ENCODE measurements at regions not wholly inside any gene's neighbourhood (a gene's known extent, or its start where the extent isn't known, plus 50 kb on each side); places are given as distances from the start of the nearest gene placed in this dataset.
"Not testable (repeated sequence)": the region's sequence is repeated elsewhere in the genome, so short reads cannot be mapped to it uniquely, and the experiment has no call there.

DNA sequence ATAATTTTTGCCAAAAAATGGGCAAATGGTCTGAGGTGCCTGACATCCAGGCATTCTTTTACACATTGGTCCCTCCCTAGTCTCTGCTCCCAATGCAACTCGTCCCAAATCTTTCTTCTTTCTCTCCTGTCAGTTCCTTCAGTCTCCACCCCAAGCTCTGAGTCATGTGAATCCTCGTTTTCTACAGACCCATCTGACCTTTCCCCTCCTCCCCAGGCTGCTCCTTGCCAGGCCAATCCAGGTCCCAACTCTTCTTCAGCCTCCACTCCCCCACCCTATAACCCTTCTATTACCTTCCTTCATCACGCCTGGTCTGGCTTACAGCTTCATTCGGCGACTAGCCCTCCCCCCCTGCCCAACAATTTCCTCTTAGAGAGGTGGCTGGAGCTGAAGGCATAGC is 55.3 kb downstream of the BBS10 start:
- FAIRE-seq; DNase-seq (ENCODE audit: low spot score): not testable (repeated sequence)

DNA sequence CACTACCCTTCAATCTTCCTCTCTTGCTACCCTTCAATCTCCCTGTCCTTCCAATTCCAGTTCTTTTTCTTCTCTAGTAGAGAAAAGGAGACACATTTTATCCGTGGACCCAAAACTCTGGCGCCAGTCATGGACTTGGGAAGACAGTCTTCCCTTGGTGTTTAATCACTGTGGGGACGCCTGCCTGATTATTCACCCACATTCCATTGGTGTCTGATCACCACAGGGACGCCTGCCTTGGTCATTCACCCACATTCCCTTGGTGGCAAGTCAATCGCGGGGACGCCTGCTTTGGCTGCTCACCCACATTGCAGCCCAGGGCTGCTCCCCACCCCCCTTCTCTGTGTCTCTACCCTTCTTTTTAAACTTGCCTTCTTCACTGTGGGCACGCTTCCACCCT is 55.9 kb downstream of the BBS10 start:
- not testable (repeated sequence) for FAIRE-seq

DNA sequence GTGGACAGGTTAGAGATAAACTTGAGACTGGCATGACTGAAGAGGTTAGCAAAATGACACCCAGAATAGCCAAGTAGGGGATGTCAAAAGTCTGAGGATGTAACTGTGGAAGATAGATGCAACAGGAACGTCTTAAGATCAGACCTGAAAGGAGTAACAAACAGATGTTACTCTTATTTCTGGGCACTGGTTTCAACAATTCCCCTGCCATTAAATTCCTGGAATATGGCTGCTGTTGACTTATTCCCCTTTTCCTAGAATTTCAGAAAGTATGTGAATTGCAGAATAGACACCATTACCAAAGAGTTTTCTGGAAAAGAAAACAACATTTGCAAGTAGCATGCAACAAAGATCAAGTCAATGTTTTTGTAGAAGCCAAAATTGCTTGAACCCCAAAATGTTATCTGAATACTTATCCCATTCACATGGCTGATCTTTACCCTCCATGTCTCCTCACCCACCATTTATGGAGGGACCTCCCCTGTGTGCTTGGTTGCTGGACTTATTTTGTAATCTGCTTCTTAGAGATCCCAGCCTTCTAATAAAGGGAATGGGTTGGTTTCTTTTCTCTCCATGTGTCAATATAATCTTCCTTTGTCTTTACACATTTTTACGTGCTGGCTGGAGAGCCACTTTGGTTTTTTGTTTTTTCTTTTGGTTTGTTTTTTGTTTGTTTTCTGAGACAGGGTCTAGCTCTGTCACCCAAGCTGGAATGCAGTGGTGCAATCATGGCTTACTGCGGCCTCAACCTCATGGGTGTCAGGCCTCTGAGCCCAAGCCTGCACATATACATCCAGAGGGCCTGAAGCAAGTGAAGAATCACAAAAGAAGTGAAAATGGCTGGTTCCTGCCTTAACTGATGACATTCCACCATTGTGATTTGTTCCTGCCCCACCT is 57.0 kb downstream of the BBS10 start:
- DNase-seq (ENCODE audit: low spot score) = no peak
- no peak for FAIRE-seq

More for the DNA sequence above, 55.9 kb downstream of the BBS10 start:
- DNase-seq (ENCODE audit: low spot score) = not testable (repeated sequence)

DNA sequence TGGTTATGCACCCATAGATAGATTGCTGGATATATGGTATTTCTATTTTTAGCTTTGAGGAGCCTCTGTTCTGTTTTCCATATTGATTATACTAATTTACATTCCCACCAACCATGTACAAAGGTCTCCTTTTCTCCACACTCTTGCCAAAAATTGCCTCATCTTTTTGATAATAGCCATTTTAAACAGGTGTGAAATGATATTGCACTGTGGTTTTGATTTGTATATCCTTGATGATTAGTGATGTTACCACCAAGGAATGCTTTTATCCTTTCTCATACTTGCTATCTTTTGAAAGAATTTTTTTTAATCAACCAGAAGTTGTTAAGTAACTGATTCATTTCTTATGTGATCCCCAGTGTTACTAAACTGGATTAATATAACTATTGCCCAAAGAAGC is 60.0 kb downstream of the BBS10 start:
- no peak for FAIRE-seq
- DNase-seq (ENCODE audit: low spot score) = no peak

DNA sequence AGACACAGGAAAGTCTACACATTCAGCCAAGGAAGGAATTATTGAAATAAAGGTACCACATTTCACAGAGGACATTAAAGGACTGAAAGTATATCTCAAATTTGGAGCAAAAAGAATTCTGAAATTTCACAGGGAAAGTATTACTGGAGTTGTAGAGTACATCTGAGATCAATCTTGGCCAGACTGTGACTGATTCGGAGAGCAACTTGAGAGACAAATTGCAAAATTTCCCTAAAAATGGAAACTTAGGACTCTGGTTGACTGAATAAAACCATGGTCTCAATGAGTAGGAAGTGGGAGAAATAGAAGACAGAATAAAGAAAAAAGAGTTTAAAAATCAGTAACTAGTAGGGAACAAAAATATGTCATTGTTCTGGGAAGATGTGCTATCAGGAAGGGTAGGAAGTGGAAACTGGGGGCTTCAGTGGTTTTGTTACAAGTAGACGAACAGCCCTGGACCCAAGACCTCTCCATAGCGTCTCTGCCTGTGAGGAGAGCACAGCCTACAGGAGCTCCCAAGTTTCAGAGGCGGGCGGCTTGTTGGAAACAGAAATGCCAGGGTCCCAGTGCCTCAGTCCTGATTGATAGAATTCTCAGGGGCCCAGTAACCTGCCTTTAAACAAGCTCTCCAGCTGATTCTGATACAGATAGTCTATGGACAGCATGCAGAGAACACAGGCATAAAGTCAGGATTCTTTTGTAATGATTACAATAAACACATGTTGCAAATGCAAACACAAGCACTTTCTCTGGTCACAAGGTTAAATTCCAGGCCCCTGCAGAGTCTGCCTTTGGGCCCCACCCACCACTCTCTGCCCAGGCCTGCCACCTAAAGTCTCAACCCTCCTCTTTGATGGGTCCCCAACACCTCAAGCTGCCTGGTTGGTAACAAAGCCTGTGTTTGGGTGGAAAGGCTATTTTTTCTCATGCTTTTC is 63.1 kb downstream of the BBS10 start:
- DNase-seq (ENCODE audit: low spot score) (no peak), FAIRE-seq (no peak)

DNA sequence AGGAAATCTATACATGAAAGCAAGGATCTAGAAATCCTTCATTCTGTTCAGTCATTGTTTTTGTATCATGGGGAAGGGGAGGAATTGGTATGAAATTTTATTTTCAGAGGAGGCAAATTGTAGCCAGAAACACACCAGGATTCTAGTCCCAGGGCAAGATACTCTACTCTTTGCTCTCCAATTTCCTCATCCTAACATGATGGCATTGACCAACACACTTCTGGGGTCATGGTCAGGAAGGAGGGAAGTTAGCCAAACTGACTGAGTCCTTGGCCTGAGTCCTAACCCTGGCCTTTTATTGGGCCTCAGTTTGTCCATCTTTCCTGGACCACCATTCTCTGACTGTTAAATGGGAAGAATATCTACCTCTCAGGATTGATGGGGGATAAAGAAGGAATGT is 65.5 kb downstream of the BBS10 start:
- no peak for FAIRE-seq
- DNase-seq (ENCODE audit: low spot score) = no peak

DNA sequence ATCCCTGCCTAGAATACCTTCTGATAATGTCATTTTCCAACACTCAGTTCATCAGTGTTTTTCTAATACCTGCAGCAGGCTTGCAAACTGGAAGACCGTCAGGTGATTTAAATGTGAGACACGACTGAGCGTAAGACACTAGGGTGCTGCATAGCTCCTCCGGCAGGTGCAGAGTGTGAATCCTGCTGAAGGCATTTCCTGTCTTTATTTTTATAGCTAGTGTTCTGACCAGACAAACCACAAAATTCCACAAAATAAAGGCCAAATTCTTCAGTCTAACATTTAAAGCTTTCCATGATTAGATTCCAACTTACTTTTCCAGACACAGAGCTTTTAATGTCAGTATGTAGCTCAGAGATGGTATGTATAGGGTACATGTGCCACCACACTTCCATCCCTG is 70.7 kb downstream of the BBS10 start:
- peak; percentile 61 for DNase-seq (ENCODE audit: low spot score)
- no peak for FAIRE-seq

DNA sequence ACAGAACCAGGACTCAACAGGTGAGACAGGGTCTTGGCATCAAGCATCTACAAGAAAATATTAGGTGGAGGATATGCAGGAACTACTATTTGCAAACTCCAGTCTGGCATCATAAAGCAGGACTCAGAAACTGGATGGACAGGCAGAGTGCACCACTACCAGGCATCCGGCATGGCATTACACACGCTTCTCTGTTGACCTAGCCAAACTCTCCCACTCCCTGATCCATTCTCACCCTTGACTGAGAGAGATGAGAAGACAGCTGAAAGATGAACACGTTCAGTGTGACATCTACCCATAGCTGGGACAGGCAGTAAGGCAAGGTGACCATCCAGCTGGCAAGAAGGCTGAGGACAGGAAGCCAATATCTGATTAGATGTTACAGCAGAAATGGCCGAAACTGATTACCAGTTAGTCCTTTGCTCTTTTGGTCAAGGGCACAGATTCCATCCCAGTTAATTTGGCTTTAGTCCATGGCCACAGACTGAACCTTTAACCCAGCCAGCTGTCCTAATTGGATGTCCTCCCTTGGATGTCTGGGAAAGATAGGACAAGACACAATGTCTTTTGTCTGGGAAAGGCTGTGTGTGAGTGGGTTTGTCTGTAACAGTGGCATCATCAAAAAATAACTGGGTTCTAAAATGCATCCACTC is 71.6 kb downstream of the BBS10 start:
- DNase-seq (ENCODE audit: low spot score) = peak; percentile 31
- FAIRE-seq = no peak

DNA sequence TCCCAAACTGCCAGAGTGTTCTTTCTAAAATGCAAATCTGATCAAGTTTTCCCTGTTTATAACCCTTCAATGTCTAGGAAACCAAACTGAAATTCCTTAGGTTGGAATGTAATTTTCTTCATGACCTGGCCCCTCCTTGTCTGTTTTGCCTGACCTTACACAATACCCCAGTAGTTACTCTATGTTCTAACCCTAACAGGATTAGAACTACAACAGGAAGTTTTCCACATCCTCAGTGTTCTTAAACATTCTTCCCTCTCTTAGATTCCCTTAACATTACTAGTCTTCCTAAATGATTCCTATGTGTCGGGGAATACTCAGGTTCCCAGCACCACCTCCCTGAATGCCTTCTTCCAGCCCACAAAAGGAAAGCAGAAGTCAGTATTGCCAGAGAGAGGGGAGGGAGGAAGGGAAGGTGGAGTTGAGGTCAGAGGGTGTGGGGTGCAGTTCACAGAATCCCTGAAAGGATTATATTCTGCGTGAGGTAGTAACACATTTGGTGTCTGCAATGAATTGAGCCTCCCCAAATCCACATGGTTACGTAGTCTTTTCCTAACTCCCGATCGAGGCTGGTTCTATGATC is 72.6 kb downstream of the BBS10 start:
- DNase-seq (ENCODE audit: low spot score) (no peak), FAIRE-seq (no peak)

DNA sequence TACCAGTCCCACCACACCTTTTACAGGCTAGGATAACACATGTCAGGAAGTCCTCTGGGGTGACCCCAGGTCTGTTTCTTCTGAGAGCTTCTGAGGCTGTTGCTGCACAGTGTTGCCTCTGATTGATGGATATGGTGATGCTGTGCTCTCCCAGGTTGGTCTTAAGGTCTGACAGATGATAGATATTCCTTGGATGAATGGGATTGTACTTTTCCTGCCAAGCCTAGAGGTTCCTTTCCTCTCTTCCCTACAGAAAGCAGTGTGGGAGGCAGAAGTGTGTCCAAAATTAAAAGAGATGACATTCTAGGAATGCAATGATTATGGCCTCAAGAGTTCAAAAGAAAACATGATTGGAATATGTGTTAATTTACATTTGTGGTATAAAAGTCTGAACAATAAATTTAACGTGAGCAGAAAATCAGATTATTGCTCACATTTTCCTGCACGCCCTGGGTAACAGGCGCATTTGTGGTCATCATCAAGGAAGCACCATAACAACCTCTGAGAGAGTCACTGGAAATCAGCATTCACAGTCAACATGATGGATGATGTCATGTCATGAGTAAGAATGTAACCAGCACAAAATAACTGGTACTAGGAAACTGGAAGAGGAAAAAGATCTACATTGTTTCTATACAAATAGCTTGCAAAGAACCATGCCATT is 73.7 kb downstream of the BBS10 start:
- FAIRE-seq = no peak
- DNase-seq (ENCODE audit: low spot score) = no peak

DNA sequence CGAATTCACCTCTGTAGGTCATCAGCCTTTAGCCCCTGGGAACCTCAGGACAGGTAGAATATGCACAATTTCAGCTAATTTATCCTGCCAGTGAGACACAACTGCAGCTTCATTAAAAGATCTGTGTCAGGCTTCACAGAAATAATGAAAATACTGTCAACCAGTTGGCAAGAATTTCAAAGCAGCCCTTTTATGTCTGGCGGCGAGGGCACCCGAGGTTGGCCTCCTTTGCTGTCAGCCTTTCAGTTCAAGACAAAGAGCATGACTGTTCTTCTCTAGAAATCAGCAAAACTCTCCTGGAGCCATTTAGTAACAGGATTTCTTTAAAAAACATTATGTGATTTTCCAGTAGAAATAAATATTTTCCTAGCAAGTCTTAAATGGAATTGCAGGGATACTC is 75.9 kb downstream of the BBS10 start:
- DNase-seq (ENCODE audit: low spot score) (no peak), FAIRE-seq (no peak)

DNA sequence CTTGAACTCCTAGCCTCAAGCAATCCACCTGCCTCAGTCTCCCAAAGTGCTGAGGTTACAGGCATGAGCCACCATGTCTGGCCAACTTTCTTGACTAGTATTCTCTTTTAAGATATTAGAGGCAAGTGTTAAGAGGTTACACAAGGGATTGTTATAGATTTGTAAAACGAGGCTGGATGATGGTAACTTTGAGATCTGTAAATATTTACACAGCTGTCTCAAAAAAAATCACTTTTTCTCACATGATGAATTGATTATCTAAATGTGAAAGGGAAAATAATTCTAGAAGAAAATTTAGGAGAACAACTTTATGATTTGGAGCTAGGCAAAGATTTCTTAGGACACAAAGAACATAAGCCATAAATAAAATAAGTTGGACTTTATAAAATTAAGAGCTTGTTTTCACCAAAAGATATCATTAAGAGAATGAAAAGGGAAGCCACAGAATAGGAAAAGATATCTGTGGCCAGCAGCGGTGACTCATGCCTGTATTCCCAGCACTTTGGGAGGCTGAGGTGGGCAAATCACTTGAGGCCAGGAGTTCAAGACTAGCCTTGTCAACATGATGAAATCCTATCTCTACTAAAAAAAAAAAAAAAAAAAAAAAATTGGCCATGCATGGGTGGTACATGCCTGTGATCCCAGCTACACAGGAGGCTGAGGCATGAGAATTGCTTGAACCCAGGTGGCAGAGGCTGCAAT is 77.4 kb downstream of the BBS10 start:
- FAIRE-seq = no peak

DNA sequence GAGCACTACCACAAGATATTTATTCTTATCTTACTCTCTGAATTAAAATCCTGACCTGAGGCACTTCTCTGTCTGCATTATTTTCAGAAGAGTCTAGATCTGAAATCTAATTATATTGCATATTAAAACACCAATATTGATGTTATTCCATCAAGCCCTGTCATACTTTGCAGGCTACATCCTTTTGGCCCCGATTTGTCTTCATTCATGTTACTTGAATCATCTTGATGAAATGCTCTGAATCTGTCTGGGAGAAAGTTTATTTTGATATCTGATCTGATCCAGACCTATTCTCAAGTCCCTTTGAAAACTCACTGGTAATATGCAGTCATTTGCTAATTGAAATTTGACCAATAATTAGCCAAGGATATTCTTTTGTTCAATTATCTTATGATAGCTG is 79.9 kb downstream of the BBS10 start:
- DNase-seq (ENCODE audit: low spot score) = no peak
- no peak for FAIRE-seq

More for the DNA sequence above, 77.4 kb downstream of the BBS10 start:
- no peak for DNase-seq (ENCODE audit: low spot score)

DNA sequence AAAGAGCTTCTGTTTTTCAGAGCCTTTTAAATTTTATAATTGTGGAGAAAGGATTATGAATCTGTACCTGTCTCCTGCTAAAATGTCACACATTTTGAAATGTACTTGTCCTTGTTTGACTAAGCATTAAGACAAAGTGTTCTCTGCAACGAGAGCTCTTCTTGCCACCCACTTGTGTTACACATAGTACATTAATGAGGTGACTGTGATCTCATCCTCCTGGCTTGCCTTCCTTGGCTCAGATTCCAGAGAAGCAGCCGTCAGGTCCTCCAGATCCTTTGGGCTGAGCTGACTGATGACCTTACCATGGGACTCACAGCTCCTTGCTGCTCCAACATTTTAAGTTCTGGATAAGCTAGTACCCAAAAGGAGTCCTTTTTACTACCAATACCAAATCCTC is 81.4 kb downstream of the BBS10 start:
- FAIRE-seq (no peak), DNase-seq (ENCODE audit: low spot score) (peak; percentile 61)

DNA sequence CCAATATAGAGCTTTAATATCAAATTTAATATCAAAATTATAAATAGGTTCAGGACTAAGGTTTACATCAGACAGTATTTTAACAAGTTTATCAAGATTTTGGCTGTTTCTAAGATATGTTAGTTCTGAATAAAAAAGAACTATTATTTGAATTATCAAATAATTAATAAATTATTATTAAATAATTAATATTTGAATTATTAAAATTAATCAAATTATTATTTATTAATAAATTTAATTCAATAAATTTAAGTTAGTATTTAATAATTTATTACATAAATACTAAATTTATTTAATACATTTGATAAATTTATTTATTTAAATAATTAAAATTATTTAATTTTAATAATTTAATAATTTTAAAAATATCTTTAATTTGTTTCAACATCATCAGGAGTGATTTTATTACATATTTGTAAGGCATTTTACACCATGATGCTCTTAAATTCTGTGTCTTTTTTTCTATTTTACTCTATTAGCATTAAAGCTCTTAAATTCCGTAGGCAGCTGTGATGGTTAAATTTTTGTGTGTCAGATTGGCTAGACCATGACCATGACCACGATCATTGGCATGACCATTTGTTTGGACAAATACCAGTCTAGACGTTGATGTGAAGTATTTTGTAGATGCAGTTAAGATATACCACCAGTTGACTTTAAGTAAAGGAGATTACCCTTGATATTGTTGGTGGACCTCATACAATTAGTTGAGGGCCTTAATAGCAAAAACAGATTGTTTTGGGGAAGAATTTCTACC is 82.6 kb downstream of the BBS10 start:
- FAIRE-seq (no peak), DNase-seq (ENCODE audit: low spot score) (no peak)

DNA sequence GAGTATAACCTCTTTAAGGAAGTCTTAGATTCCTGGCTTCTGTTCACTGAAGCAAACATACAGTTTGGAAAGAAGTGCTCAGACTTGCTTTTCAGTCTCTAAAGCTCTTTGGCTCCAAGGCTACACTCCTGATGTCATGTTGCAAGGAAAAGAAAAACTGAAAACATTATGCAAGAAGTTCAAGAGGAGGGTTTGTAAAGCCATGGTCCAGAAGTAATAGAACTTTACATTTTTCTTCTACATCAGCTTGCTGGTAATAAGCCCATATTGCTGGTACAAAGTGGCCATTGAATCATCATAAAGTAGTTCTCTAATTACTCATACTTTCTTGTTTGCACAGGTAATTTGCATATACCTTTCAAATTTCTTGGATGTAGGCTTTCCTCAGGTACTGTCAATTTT is 83.6 kb downstream of the BBS10 start:
- FAIRE-seq (no peak), DNase-seq (ENCODE audit: low spot score) (no peak)

DNA sequence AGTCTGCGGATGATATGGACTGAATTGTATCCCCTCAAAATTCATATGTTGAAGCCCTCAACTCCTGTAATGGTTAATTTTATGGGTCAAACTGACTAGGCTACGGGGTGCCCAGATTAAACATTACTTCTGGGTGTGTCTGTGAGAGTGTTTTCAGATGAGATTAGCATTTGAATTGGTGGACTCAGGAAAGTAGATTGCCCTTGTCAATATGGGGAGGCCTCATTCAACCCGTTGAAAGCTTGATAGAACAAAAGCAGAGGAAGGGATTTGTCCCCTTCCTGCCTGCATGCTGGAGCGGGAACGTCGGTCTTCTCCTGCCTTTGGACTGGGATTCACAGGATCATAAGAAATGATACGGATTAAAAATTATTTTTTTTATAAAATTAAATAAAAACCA is 84.5 kb downstream of the BBS10 start:
- DNase-seq (ENCODE audit: low spot score) = no peak
- no peak for FAIRE-seq

DNA sequence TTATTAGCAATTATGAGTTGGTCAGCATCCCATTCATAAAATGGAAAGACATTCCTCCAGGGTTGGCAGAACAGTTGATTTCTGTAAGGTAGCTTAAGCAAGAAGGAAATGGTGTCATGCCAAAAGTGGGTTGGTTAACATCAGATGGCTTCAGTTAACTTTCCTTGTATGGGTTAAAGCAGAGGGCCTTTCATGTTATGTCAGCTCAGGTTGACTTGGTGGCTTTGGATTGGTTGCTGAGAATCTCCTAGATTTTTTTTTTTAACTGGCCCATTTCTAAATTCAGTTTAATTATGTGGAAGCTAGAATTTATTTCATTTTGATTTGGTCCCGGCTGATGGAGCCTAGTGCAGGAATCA is 87.8 kb downstream of the BBS10 start:
- DNase-seq (ENCODE audit: low spot score) = no peak
- FAIRE-seq = no peak

DNA sequence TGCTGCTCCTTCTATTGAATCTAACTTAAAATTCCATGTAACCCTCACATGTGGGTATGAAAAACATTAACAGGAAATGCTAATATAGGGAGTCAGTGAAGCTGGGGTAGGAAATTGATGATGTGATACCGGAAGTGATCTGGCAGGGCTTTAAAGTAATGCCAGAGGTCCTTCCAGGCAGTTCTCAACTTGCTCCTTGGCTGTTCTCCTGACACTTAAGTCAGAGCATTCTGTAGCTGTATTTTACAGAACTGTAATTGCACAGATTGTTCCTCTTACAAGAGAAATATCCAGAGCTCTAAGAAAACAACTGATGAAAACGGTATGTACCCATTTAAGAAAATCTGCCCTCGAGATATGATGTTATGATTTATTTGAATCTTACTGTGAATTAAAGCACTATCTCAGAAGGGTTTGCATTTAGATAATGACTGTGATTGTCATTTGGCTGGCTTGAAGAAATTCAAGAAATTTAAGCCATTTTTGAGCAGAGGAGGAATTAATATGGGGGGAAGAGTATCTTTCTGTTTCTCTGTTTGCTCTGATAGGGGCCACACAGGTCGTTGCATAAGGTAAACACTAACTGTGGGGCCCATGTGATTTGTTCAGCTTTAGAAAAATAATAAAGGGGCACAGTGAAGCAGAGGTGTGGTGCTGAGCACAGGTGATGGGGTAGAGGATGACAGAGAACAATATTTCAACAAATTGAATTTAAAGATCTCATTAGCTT is 88.4 kb downstream of the BBS10 start:
- DNase-seq (ENCODE audit: low spot score) = peak; percentile 32
- FAIRE-seq = no peak
